Heart right ventricle (tissue), 16 donors: ENCODE measurements at regions not wholly inside any gene's neighbourhood (a gene's known extent, or its start where the extent isn't known, plus 50 kb on each side); places are given as distances from the start of the nearest gene placed in this dataset.

Experiments
- ATAC-seq, 8 donors: fragments of 200-7000 bp; cut with Tn5 transposase; one replicate each; pipeline ENCODE4 v1.9.1; 2020; ENCODE audit warnings: mild to moderate bottlenecking in 8 of 8, moderate library complexity in 8 of 8, moderate number of reproducible peaks in 1 of 8
- DNase-seq, 2 donors: peaks; one replicate each; pipeline ENCODE4 v3.0.0-alpha.2; 2020
- H3K27ac ChIP-seq, 10 donors: fragments of 200-600 bp; sonication (generic) in 2 of 10; one replicate each; pipeline versions ENCODE4 v1.5.0 to v1.8.0; 2020 to 2022; ENCODE audit warnings: mild to moderate bottlenecking in 3 of 10
- H3K27me3 ChIP-seq, 7 donors: fragments of 200-600 bp; one replicate each; pipeline ENCODE4 v1.8.0; 2021 to 2022; ENCODE audit warnings: mild to moderate bottlenecking in 2 of 7
- H3K36me3 ChIP-seq, 9 donors: fragments of 200-600 bp; sonication (generic) in 1 of 9; one replicate each; pipeline versions ENCODE4 v1.5.0 to v1.8.0; 2020 to 2022; ENCODE audit warnings: mild to moderate bottlenecking in 2 of 9
- H3K4me1 ChIP-seq, 9 donors: fragments of 200-600 bp; sonication (generic) in 1 of 9; one replicate each; pipeline versions ENCODE4 v1.5.0 to v1.8.0; 2020 to 2022; ENCODE audit warnings: mild to moderate bottlenecking in 4 of 9
- H3K4me3 ChIP-seq, 10 donors: fragments of 200-600 bp; sonication (generic) in 2 of 10; one replicate each; pipeline versions ENCODE4 v1.5.0 to v1.8.0; 2020 to 2022; ENCODE audit warnings: mild to moderate bottlenecking in 7 of 10, moderate library complexity in 2 of 10
- H3K9me3 ChIP-seq, 11 donors: fragments of 200-600 bp in 10 of 11; sonication (generic) in 2 of 11; one replicate each; pipeline versions ENCODE4 v1.5.0 to v1.8.0; 2013 to 2022; ENCODE audit warnings: mild to moderate bottlenecking in 2 of 11, control low read depth in 1 of 11, moderate library complexity in 1 of 11
- WGBS, 2 donors: extraction: QIAGEN DNeasy Blood & Tissue Kit; methylation state at CpG; one replicate each; pipeline ENCODE4 v1.1.7; 2013; ENCODE audit warnings: inconsistent platforms in 1 of 2; 5-methylcytosine and 5-hydroxymethylcytosine counted together
- intact Hi-C, 10 donors: fragments of 100-400 bp; cut with DNase I; formaldehyde crosslinking; loops; one replicate each; pipeline versions ENCODE4 v1.11.1 to v1.14.2; 2022
- TF ChIP-seq, protein P1 (sequence below), 9 donors: fragments of 200-600 bp; sonication (generic) in 2 of 9; IDR thresholded peaks; one replicate each; pipeline versions ENCODE4 v1.5.0 to v1.8.0; 2021 to 2022; ENCODE audit warnings: antibody characterized with exemption in 9 of 9, mild to moderate bottlenecking in 5 of 9, moderate library complexity in 1 of 9
- donor health status: Arrhythmogenic right ventricular cardiomyopathy.
- donor health status: ischemic (EF 13 %, LVEDD 7.1; RV severe dilation, severe dysfunction).
- donor health status: healthy with polysubstance abuse.
- donor health status: DM: no; HTN: yes; CAD: no.
- donor health status: DM: no; HTN: no; CAD: no.
- donor health status: ischemic (EF 25% LVEDD 6.9; RV normal size, moderate dysfunction).
- donor health status: ischemic (EF 25% LVEDD 5.7; RV mildly dilated, moderate dysfunction).
- donor health status: healthy.
- donor health status: DM: yes; HTN: yes; CAD: no.
- donor health status: Ischemic cardiomyopathy.
- donor health status: ischemic (EF 35%, LVEDD 5.7; RV mildly dilated, moderate dysfunction).
- donor health status: nonischemic (EF 11% LVEDD 7.7; RV severe dilation, severe dysfunction).
- donor health status: DM: yes; HTN: yes; CAD: no.
- donor health status: PGD.
- donor health status: ischemic (EF 29% LVEDD 5.4; RV normal size, mild dysfunction).
- donor health status: nonischemic (EF 23%, LVEDD 6.1; RV moderate dilation, normal function).

GRCh38 chr9:118091226-118091625, 387.0 kb downstream of the TLR4 start:
- no peak for ATAC-seq
- Histone ChIP-seq H3K4me3 (no peak overlapping the region), H3K27me3 (no peaks in the 10 kb centered on the region), H3K27ac (no peak overlapping the region), H3K36me3 (no peaks in the 10 kb centered on the region), H3K4me1 (no peaks in the 10 kb centered on the region), H3K9me3 (no peaks in the 10 kb centered on the region)
- intact Hi-C loops, result no loop called here
- WGBS, 2 donors, result 74% methylated on average over 2 of the region's 2 CpGs
- TF ChIP-seq, protein P1, sequence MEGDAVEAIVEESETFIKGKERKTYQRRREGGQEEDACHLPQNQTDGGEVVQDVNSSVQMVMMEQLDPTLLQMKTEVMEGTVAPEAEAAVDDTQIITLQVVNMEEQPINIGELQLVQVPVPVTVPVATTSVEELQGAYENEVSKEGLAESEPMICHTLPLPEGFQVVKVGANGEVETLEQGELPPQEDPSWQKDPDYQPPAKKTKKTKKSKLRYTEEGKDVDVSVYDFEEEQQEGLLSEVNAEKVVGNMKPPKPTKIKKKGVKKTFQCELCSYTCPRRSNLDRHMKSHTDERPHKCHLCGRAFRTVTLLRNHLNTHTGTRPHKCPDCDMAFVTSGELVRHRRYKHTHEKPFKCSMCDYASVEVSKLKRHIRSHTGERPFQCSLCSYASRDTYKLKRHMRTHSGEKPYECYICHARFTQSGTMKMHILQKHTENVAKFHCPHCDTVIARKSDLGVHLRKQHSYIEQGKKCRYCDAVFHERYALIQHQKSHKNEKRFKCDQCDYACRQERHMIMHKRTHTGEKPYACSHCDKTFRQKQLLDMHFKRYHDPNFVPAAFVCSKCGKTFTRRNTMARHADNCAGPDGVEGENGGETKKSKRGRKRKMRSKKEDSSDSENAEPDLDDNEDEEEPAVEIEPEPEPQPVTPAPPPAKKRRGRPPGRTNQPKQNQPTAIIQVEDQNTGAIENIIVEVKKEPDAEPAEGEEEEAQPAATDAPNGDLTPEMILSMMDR (IDR thresholded peaks at IDR 0.05), result no peak
- DNase-seq, result no peak

GRCh38 chr9:118091711-118092500, 387.7 kb downstream of the TLR4 start:
- TF ChIP-seq, protein P1 (IDR thresholded peaks at IDR 0.05), result no peak
- DNase-seq, result no peak
- Histone ChIP-seq H3K4me3 (no peak overlapping the region), H3K4me1 (no peaks in the 10 kb centered on the region), H3K27me3 (no peaks in the 10 kb centered on the region), H3K36me3 (no peaks in the 10 kb centered on the region), H3K9me3 (no peaks in the 10 kb centered on the region), H3K27ac (no peak overlapping the region)
- WGBS, 2 donors, result 77 to 80% methylated on average over 8 of the region's 8 CpGs
- intact Hi-C loops, result no loop called here
- no peak for ATAC-seq

- ATAC-seq (no peak), DNase-seq (no peak)
- Histone ChIP-seq H3K36me3 (no peaks in the 10 kb centered on the region), H3K27me3 (no peaks in the 10 kb centered on the region), H3K27ac (no peak overlapping the region), H3K4me1 (no peaks in the 10 kb centered on the region), H3K9me3 (no peaks in the 10 kb centered on the region), H3K4me3 (no peak overlapping the region)
- 75 to 78% methylated on average over 4 of the region's 4 CpGs for WGBS, 2 donors
- TF ChIP-seq, protein P1 (IDR thresholded peaks at IDR 0.05), result no peak
- intact Hi-C loops, result no loop called here
Measured at GRCh38 chr9:118094387-118094786, 390.2 kb downstream of the TLR4 start.

DNA sequence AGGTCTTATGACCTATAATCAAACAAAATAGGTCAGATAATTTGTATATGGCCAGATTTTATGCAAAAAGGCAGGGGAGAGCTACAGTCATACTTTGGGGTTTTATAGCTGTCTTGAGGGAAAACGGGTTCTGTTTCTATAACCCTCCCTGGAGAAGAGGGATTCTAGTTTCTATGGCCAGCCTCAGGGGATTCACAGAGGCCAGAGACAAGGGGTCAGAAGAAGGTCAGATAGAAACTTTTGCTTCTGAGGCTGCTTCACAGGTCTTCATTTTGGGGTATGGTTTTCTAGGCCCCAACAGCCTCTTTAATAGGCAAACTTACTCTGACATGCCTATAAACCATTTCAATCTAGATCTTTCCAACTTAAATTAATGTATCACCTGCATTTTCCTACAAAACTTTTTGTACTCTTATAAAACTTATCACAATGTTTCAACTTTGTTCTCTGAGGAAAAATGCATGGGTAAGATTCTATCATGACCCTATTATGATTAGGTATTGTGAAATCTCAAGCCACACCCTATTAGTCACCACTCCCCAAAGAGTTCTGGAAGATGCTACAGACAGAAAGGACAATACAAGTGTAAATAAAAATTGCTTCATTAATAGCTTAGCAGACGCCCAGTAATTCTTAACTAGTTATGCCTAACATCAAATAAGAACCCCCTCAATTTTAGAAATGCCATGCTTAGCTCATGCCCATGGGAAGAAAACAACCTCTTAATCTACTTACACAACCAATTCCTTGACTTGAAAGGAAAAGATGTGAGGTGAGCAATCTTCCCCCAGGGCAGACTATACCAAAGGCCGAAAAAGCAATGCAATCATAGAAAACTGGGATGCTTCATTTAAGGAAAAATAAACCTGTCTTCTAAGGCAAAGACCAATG, 396.6 kb downstream of the TLR4 start:
- intact Hi-C loops, result no loop called here
- Histone ChIP-seq H3K27me3 (peaks cover 0 to 4% (median 0%) of the 10 kb centered on the region in 7 donors), H3K4me1 (no peaks in the 10 kb centered on the region), H3K4me3 (no peak overlapping the region), H3K9me3 (no peaks in the 10 kb centered on the region), H3K36me3 (no peaks in the 10 kb centered on the region), H3K27ac (no peak overlapping the region)
- DNase-seq (no peak), ATAC-seq (no peak)
- 72 to 75% methylated on average over 3 of the region's 3 CpGs for WGBS, 2 donors
- TF ChIP-seq, protein P1 (IDR thresholded peaks at IDR 0.05), result no peak
